Raji (cell line): ENCODE measurements at regions not wholly inside any gene's neighbourhood (a gene's known extent, or its start where the extent isn't known, plus 50 kb on each side); places are given as distances from the start of the nearest gene placed in this dataset.

ENCODE experiments used
- POLR2A ChIP-seq: IDR thresholded peaks from 2 replicates; pipeline ENCODE4 v1.6.1; 2011; ENCODE audit warnings: low read depth, low read length, control low read depth; ENCODE audit not compliant: insufficient read depth

- no peak for TF ChIP-seq POLR2A
These were observed 162.0 kb upstream of the STT3B start for GRCh38 chr3:31370681-31371080.

- TF ChIP-seq POLR2A: no peak
These were observed 161.1 kb upstream of the STT3B start for GRCh38 chr3:31371484-31372177.

- TF ChIP-seq POLR2A: no peak
These were observed 159.0 kb upstream of the STT3B start for GRCh38 chr3:31373681-31374080.

GRCh38 chr3:31377045-31377642 is 155.6 kb upstream of the STT3B start:
- no peak for TF ChIP-seq POLR2A

- TF ChIP-seq POLR2A: no peak
These were observed 154.5 kb upstream of the STT3B start for GRCh38 chr3:31378231-31378630.

- no peak for TF ChIP-seq POLR2A
These were observed 153.1 kb upstream of the STT3B start for GRCh38 chr3:31379598-31379997.

GRCh38 chr3:31382856-31383255 is 149.9 kb upstream of the STT3B start:
- TF ChIP-seq POLR2A: no peak

GRCh38 chr3:31384117-31384516 is 148.6 kb upstream of the STT3B start:
- no peak for TF ChIP-seq POLR2A

- TF ChIP-seq POLR2A: no peak
These were observed 142.8 kb upstream of the STT3B start for GRCh38 chr3:31389939-31390338.

GRCh38 chr3:31390466-31390865 is 142.3 kb upstream of the STT3B start:
- TF ChIP-seq POLR2A: no peak

- no peak for TF ChIP-seq POLR2A
These were observed 141.6 kb upstream of the STT3B start for GRCh38 chr3:31391150-31391549.

GRCh38 chr3:31392568-31392967 is 140.2 kb upstream of the STT3B start:
- no peak for TF ChIP-seq POLR2A

GRCh38 chr3:31399271-31399670 is 133.5 kb upstream of the STT3B start:
- no peak for TF ChIP-seq POLR2A

- no peak for TF ChIP-seq POLR2A
These were observed 130.6 kb upstream of the STT3B start for GRCh38 chr3:31402117-31402516.

GRCh38 chr3:31403197-31403596 is 129.5 kb upstream of the STT3B start:
- TF ChIP-seq POLR2A: no peak

GRCh38 chr3:31404871-31405270 is 127.9 kb upstream of the STT3B start:
- TF ChIP-seq POLR2A: no peak

- TF ChIP-seq POLR2A: no peak
These were observed 127.2 kb upstream of the STT3B start for GRCh38 chr3:31405515-31405914.
